Mesenchymal stem cell (in vitro differentiated cells and primary cell): ENCODE measurements at regions not wholly inside any gene's neighbourhood (a gene's known extent, or its start where the extent isn't known, plus 50 kb on each side); places are given as distances from the start of the nearest gene placed in this dataset.

ENCODE experiments used
- DNase-seq: peaks from one replicate; pipeline ENCODE4 v3.0.0-alpha.2; 2013
- H2AFZ ChIP-seq: one replicate; pipeline ENCODE4 v1.6.1; 2013; ENCODE audit warnings: low read depth, mild to moderate bottlenecking, control low read depth, inconsistent platforms, low read length, moderate library complexity
- H2AK5ac ChIP-seq: 2 replicates; pipeline ENCODE4 v1.6.1; 2013; ENCODE audit warnings: low read length, moderate library complexity, mild to moderate bottlenecking, inconsistent platforms; ENCODE audit not compliant: severe bottlenecking
- H2BK120ac ChIP-seq: one replicate; pipeline ENCODE4 v1.6.1; 2013; ENCODE audit warnings: low read depth, mild to moderate bottlenecking, inconsistent platforms, low read length, moderate library complexity
- H2BK12ac ChIP-seq, 2 experiments: one replicate each; pipeline ENCODE4 v1.6.1; 2013; ENCODE audit warnings: inconsistent platforms in 2 of 2, low read length in 2 of 2, mild to moderate bottlenecking in 2 of 2, moderate library complexity in 2 of 2, control low read depth in 1 of 2
- H2BK15ac ChIP-seq: one replicate; pipeline ENCODE4 v1.6.1; 2013; ENCODE audit warnings: mild to moderate bottlenecking, low read depth, inconsistent platforms; ENCODE audit not compliant: poor library complexity, severe bottlenecking
- H2BK5ac ChIP-seq: 2 replicates; pipeline ENCODE4 v1.6.1; 2013; ENCODE audit warnings: low read depth, mild to moderate bottlenecking, low read length, control low read depth, inconsistent platforms; ENCODE audit not compliant: poor library complexity, severe bottlenecking
- H3K14ac ChIP-seq, 2 experiments: one replicate each; pipeline ENCODE4 v1.6.1; 2013; ENCODE audit warnings: inconsistent platforms in 2 of 2, low read length in 2 of 2, control low read depth in 1 of 2, mild to moderate bottlenecking in 1 of 2, moderate library complexity in 1 of 2
- H3K18ac ChIP-seq, 2 experiments: one replicate each; pipeline ENCODE4 v1.6.1; 2013; ENCODE audit warnings: inconsistent platforms in 2 of 2, low read length in 2 of 2, control low read depth in 1 of 2, low read depth in 1 of 2, mild to moderate bottlenecking in 1 of 2
- H3K23ac ChIP-seq, 2 experiments: one replicate each; pipeline ENCODE4 v1.6.1; 2013; ENCODE audit warnings: inconsistent platforms in 2 of 2, low read length in 2 of 2, mild to moderate bottlenecking in 2 of 2, moderate library complexity in 2 of 2, control low read depth in 1 of 2
- H3K27ac ChIP-seq: 2 replicates; pipeline ENCODE4 v1.5.1; 2013; ENCODE audit warnings: mild to moderate bottlenecking, moderate library complexity, low read length, control low read depth, inconsistent platforms; ENCODE audit not compliant: poor library complexity, severe bottlenecking
- H3K27me3 ChIP-seq, 2 experiments: 2 replicates each; pipeline versions ENCODE4 v1.6.1 to v1.7.0; 2013; ENCODE audit warnings: low read length in 2 of 2, mild to moderate bottlenecking in 2 of 2, moderate library complexity in 2 of 2, control low read depth in 1 of 2, inconsistent platforms in 1 of 2; ENCODE audit not compliant: control insufficient read depth in 1 of 2, insufficient read depth in 1 of 2
- H3K36me3 ChIP-seq, 2 experiments: 2 replicates each; pipeline versions ENCODE4 v1.6.1 to v1.7.0; 2013; ENCODE audit warnings: low read length in 2 of 2, control low read depth in 1 of 2, inconsistent platforms in 1 of 2, low read depth in 1 of 2, mild to moderate bottlenecking in 1 of 2; ENCODE audit not compliant: insufficient read depth in 2 of 2, control insufficient read depth in 1 of 2
- H3K4ac ChIP-seq, 2 experiments: one replicate each; pipeline ENCODE4 v1.6.1; 2013; ENCODE audit warnings: inconsistent platforms in 2 of 2, low read length in 2 of 2, mild to moderate bottlenecking in 2 of 2, moderate library complexity in 2 of 2, control low read depth in 1 of 2, low read depth in 1 of 2
- H3K4me1 ChIP-seq: 2 replicates; pipeline ENCODE4 v1.6.1; 2013; ENCODE audit warnings: low read depth, low read length, control low read depth; ENCODE audit not compliant: control insufficient read depth, insufficient read depth
- H3K4me2 ChIP-seq: 2 replicates; pipeline ENCODE4 v1.6.1; 2013; ENCODE audit warnings: low read length, mild to moderate bottlenecking, inconsistent platforms; ENCODE audit not compliant: poor library complexity, severe bottlenecking
- H3K4me3 ChIP-seq, 2 experiments: 2 replicates each; pipeline versions ENCODE4 v1.5.1 to v1.7.0; 2013; ENCODE audit warnings: low read length in 2 of 2, mild to moderate bottlenecking in 2 of 2, control low read depth in 1 of 2, low read depth in 1 of 2; ENCODE audit not compliant: insufficient read depth in 1 of 2
- H3K79me1 ChIP-seq: replicated peaks from 2 replicates; pipeline ENCODE4 v1.6.1; 2013; ENCODE audit warnings: mild to moderate bottlenecking, control low read depth, low read length, inconsistent platforms; ENCODE audit not compliant: poor library complexity, severe bottlenecking
- H3K9ac ChIP-seq: 2 replicates; pipeline ENCODE4 v1.7.0; 2013; ENCODE audit warnings: mild to moderate bottlenecking, low read length, moderate library complexity
- H3K9me3 ChIP-seq: 2 replicates; pipeline ENCODE4 v1.7.0; 2013; ENCODE audit warnings: mild to moderate bottlenecking, low read length; ENCODE audit not compliant: control insufficient read depth
- H4K8ac ChIP-seq: one replicate; pipeline ENCODE4 v1.6.1; 2013; ENCODE audit warnings: inconsistent platforms, mild to moderate bottlenecking, low read length, moderate library complexity
- H4K91ac ChIP-seq: one replicate; pipeline ENCODE4 v1.6.1; 2013; ENCODE audit warnings: mild to moderate bottlenecking, low read length, inconsistent platforms
- WGBS: methylation state at CpG from one replicate; pipeline ENCODE4 v1.1.7; 2013; ENCODE audit warnings: mixed read lengths; 5-methylcytosine and 5-hydroxymethylcytosine counted together

DNA sequence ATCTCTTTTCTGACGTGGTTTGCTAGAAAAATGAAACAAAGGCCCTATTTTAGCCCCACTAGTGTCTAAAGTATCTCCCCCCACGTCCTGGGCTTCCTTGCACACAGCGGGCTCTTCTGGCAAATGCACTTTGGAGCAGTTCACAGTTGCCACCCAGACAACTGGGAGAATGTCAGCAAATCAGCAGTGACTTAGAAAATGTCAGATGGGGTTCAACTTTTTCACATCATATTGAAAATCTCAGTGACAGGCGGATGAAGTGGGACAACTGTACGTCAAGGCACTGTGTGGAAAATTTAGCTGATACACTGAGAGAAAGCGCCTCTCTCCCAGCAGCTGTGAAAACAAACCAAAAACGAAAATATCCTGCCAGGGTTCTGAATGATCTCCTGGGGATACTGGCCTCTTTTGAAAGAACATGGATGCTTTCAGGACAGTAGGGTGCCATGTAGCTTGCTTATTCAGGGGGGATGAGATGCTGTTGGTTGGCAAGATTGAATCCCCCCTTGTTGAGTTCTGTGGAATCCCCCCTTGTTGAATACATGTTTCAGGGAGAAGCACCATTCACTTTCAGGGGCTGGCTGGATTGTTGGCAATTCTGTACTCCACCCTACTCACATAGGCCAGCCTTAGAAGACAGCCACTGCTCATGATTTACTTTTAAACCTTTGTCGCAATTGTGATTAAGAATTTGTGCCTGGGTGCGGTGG lies 372.8 kb upstream of the CELF2 start:
- Histone ChIP-seq H2BK15ac (no peak overlapping the region), H3K4me3 (no peak overlapping the region), H2BK12ac (peak overlapping the region in 1 of 2 experiments; percentile 70), H2BK120ac (no peak overlapping the region), H3K14ac (no peak overlapping the region), H3K18ac (no peak overlapping the region), H3K9ac (peak overlapping the region; percentile 46), H3K9me3 (no peaks in the 10 kb centered on the region), H2AFZ (no peak overlapping the region), H3K27ac (no peak overlapping the region), H2BK5ac (no peak overlapping the region), H2AK5ac (no peak overlapping the region), H3K79me1 (no peaks in the 10 kb centered on the region), H4K91ac (no peak overlapping the region), H3K23ac (no peak overlapping the region), H3K4me1 (peaks cover 2% of the 10 kb centered on the region), H3K4me2 (no peak overlapping the region), H3K4ac (no peak overlapping the region), H4K8ac (no peak overlapping the region), H3K27me3 (no peaks in the 10 kb centered on the region), H3K36me3 (no peaks in the 10 kb centered on the region)
- no peak for DNase-seq
- 87% methylated on average over 9 of the region's 9 CpGs for WGBS

DNA sequence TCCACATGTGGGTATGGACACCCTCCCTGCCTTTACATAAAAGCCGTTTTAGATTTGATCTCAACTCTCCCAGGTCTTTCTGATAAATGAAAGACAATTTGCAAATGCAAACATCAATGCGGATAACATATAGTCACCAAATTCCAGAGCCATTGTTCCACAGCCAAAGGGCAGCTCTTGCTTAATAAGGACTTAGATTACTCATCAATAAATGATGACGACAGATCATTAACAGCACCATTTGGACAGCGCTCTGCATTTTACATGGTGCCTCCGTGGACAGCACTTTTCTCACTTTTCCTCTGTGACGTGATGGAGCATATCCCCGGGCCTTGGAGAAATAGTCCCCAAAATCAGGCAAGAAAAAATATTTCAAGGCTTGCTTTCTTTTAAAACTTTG lies 370.3 kb upstream of the CELF2 start:
- Histone ChIP-seq H3K4me2 (no peak overlapping the region), H3K23ac (no peak overlapping the region), H4K8ac (no peak overlapping the region), H3K4me3 (no peak overlapping the region), H2BK120ac (no peak overlapping the region), H3K27me3 (no peaks in the 10 kb centered on the region), H3K79me1 (no peaks in the 10 kb centered on the region), H3K36me3 (no peaks in the 10 kb centered on the region), H3K4ac (no peak overlapping the region), H3K9me3 (no peaks in the 10 kb centered on the region), H2AK5ac (no peak overlapping the region), H2AFZ (no peak overlapping the region), H3K14ac (no peak overlapping the region), H4K91ac (no peak overlapping the region), H2BK15ac (no peak overlapping the region), H3K18ac (no peak overlapping the region), H3K27ac (no peak overlapping the region), H2BK5ac (no peak overlapping the region), H3K9ac (no peak overlapping the region), H2BK12ac (no peak overlapping the region), H3K4me1 (peaks cover 2% of the 10 kb centered on the region)
- 61% methylated on average over 7 of the region's 7 CpGs for WGBS
- no peak for DNase-seq

- H2AK5ac ChIP-seq: no peak overlapping the region
- 95% methylated on average over 4 of the region's 6 CpGs for WGBS
- H2BK120ac ChIP-seq: no peak overlapping the region
- no peak overlapping the region for H3K14ac ChIP-seq
- no peak overlapping the region for H3K4me3 ChIP-seq
- no peak overlapping the region for H2BK5ac ChIP-seq
- no peaks in the 10 kb centered on the region for H3K27me3 ChIP-seq
- no peak overlapping the region for H3K23ac ChIP-seq
- no peak overlapping the region for H2AFZ ChIP-seq
- H3K4me2 ChIP-seq: no peak overlapping the region
- H3K9ac ChIP-seq: no peak overlapping the region
- H2BK12ac ChIP-seq: no peak overlapping the region
- no peak overlapping the region for H3K27ac ChIP-seq
- H3K79me1 ChIP-seq: no peaks in the 10 kb centered on the region
- no peak overlapping the region for H3K4ac ChIP-seq
- no peak overlapping the region for H3K18ac ChIP-seq
- H4K8ac ChIP-seq: no peak overlapping the region
- H3K4me1 ChIP-seq: no peaks in the 10 kb centered on the region
- H3K36me3 ChIP-seq: no peaks in the 10 kb centered on the region
- no peaks in the 10 kb centered on the region for H3K9me3 ChIP-seq
- DNase-seq: peak; percentile 17
- no peak overlapping the region for H2BK15ac ChIP-seq
- no peak overlapping the region for H4K91ac ChIP-seq
These were observed 360.4 kb upstream of the CELF2 start for GRCh38 chr10:10657139-10657760.

- Histone ChIP-seq H3K27me3 (no peaks in the 10 kb centered on the region), H3K18ac (no peak overlapping the region), H3K23ac (no peak overlapping the region), H3K36me3 (no peaks in the 10 kb centered on the region), H2AFZ (no peak overlapping the region), H3K9me3 (no peaks in the 10 kb centered on the region), H3K4me1 (no peaks in the 10 kb centered on the region), H3K27ac (no peak overlapping the region), H2BK5ac (no peak overlapping the region), H3K4ac (no peak overlapping the region), H2BK15ac (no peak overlapping the region), H4K91ac (no peak overlapping the region), H3K9ac (no peak overlapping the region), H3K14ac (no peak overlapping the region), H3K4me3 (no peak overlapping the region), H3K4me2 (no peak overlapping the region), H2AK5ac (no peak overlapping the region), H3K79me1 (no peaks in the 10 kb centered on the region), H2BK12ac (no peak overlapping the region), H4K8ac (no peak overlapping the region), H2BK120ac (no peak overlapping the region)
- peak; percentile 65 for DNase-seq
These were observed 359.4 kb upstream of the CELF2 start for GRCh38 chr10:10658172-10658785.
